ENCODE measurements at regions not wholly inside any gene's neighbourhood (a gene's known extent, or its start where the extent isn't known, plus 50 kb on each side); places are given as distances from the start of the nearest gene placed in this dataset.

GRCh38 chr2:240310645-240311044 is 124.8 kb upstream of the GPC1 start:
- TF ChIP-seq EZH2 (IDR thresholded peaks at IDR 0.05; ENCODE audit: borderline replicate concordance, low read depth, low read length, poor library complexity, severe bottlenecking), result no peak
- TF ChIP-seq, protein P1, sequence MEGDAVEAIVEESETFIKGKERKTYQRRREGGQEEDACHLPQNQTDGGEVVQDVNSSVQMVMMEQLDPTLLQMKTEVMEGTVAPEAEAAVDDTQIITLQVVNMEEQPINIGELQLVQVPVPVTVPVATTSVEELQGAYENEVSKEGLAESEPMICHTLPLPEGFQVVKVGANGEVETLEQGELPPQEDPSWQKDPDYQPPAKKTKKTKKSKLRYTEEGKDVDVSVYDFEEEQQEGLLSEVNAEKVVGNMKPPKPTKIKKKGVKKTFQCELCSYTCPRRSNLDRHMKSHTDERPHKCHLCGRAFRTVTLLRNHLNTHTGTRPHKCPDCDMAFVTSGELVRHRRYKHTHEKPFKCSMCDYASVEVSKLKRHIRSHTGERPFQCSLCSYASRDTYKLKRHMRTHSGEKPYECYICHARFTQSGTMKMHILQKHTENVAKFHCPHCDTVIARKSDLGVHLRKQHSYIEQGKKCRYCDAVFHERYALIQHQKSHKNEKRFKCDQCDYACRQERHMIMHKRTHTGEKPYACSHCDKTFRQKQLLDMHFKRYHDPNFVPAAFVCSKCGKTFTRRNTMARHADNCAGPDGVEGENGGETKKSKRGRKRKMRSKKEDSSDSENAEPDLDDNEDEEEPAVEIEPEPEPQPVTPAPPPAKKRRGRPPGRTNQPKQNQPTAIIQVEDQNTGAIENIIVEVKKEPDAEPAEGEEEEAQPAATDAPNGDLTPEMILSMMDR (conservative IDR thresholded peaks at IDR 0.05; ENCODE audit: low read depth, low read length), result no peak

Measured in A673 (cell line).